GM12878 (cell line): ENCODE measurements at regions not wholly inside any gene's neighbourhood (a gene's known extent, or its start where the extent isn't known, plus 50 kb on each side); places are given as distances from the start of the nearest gene placed in this dataset.

Experiments used
- ATAC-seq: fragments of 200-7000 bp; cut with Tn5 transposase; 3 replicates; pipeline ENCODE4 v1.9.1; 2020; ENCODE audit warnings: mild to moderate bottlenecking, moderate library complexity
- BruUV-seq: library from RNA; stranded (reverse); fragments of 400-500 nt; replicated peaks from 2 replicates; lab custom pipeline; 2021; lab: Mats Ljungman, UMichigan
- CTCF ChIA-PET: fragments of 300-600 bp; sonication (Branson Sonifier 250); formaldehyde crosslinking; extraction: SDS; loops from one replicate; lab custom pipeline; 2021; ENCODE audit warnings: inconsistent platforms; lab: Yijun Ruan, JAX
- POLR2A ChIA-PET: fragments of 350-600 bp; formaldehyde crosslinking; extraction: SDS; loops from one replicate; lab custom pipeline; 2021; ENCODE audit warnings: inconsistent platforms; lab: Charles Lee
- RAD21 ChIA-PET: fragments of 300-600 bp; sonication (Branson Sonifier 250); formaldehyde crosslinking; loops from one replicate; lab custom pipeline; 2023; ENCODE audit warnings: antibody characterized with exemption; ENCODE audit not compliant: unreplicated experiment; lab: Charles Lee
- SMC1A ChIA-PET: fragments of 300-600 bp; sonication (Branson Sonifier 250); formaldehyde crosslinking; loops from one replicate; lab custom pipeline; 2023; ENCODE audit not compliant: unreplicated experiment, uncharacterized antibody; lab: Charles Lee
- DNase-seq: peaks from one replicate; pipeline ENCODE4 v3.0.0-alpha.2; 2011; ENCODE audit warnings: low read depth, low spot score
- FAIRE-seq: peaks from 3 replicates; lab custom pipeline; 2011; peaks lifted over from hg19 to GRCh38; lab: Jason Lieb, UNC
- H2AFZ ChIP-seq: 2 replicates; pipeline ENCODE4 v1.6.0; 2011; ENCODE audit warnings: low read depth, low read length, control low read depth; ENCODE audit not compliant: control insufficient read depth
- H3K27ac ChIP-seq: 2 replicates; pipeline ENCODE4 v1.5.1; 2011; ENCODE audit warnings: control low read depth; ENCODE audit not compliant: control insufficient read depth, insufficient read depth
- H3K27me3 ChIP-seq, 2 experiments: replicated peaks in 1 of 2; 2 replicates each; pipeline versions ENCODE4 v1.6.0 to v1.6.1; 2011; ENCODE audit warnings: low read length in 1 of 2; ENCODE audit not compliant: control insufficient read depth in 2 of 2, insufficient read depth in 2 of 2
- H3K36me3 ChIP-seq, 2 experiments: 2 replicates each; pipeline ENCODE4 v1.5.1; 2011; ENCODE audit warnings: low read length in 1 of 2; ENCODE audit not compliant: control insufficient read depth in 2 of 2, insufficient read depth in 2 of 2
- H3K4me1 ChIP-seq: 2 replicates; pipeline ENCODE4 v1.6.1; 2011; ENCODE audit warnings: mild to moderate bottlenecking, low read length, moderate library complexity, mixed read lengths; ENCODE audit not compliant: control insufficient read depth, insufficient read depth
- H3K4me2 ChIP-seq: 2 replicates; pipeline ENCODE4 v1.6.0; 2011; ENCODE audit warnings: control low read depth; ENCODE audit not compliant: control insufficient read depth, insufficient read depth
- H3K4me3 ChIP-seq: fragments of 200-600 bp; sonication (generic); 2 replicates; pipeline ENCODE4 v1.5.1; 2016
- H3K79me2 ChIP-seq: 2 replicates; pipeline ENCODE4 v1.6.0; 2011; ENCODE audit warnings: low read length; ENCODE audit not compliant: control insufficient read depth, insufficient read depth
- H3K9ac ChIP-seq: 2 replicates; pipeline ENCODE4 v1.8.0; 2011; ENCODE audit warnings: low read length, control low read depth, mixed read lengths; ENCODE audit not compliant: control insufficient read depth, insufficient read depth
- H3K9me3 ChIP-seq: replicated peaks from 3 replicates; pipeline ENCODE4 v1.5.1; 2011; ENCODE audit warnings: mild to moderate bottlenecking, low read length; ENCODE audit not compliant: control insufficient read depth, insufficient read depth
- H4K20me1 ChIP-seq: 2 replicates; pipeline ENCODE4 v1.6.0; 2011; ENCODE audit not compliant: control insufficient read depth, insufficient read depth
- EGR1 ChIP-seq, 2 experiments: IDR thresholded peaks; 1 replicate in 1 of 2; 2 replicates in 1 of 2; pipeline ENCODE4 v1.6.1; 2011 to 2012; ENCODE audit warnings: low read depth in 2 of 2, low read length in 2 of 2, borderline replicate concordance in 1 of 2, mild to moderate bottlenecking in 1 of 2, moderate library complexity in 1 of 2
- FOS ChIP-seq: IDR thresholded peaks from 3 replicates; pipeline ENCODE4 v1.6.1; 2011; ENCODE audit warnings: borderline replicate concordance; ENCODE audit not compliant: insufficient read length; ENCODE audit errors: extremely low read depth
- MEF2A ChIP-seq: IDR thresholded peaks from 2 replicates; pipeline ENCODE4 v1.6.1; 2011; ENCODE audit warnings: low read depth, mild to moderate bottlenecking, low read length, moderate library complexity; ENCODE audit not compliant: insufficient read depth
- MTA2 ChIP-seq: fragments of 450-650 bp; IDR thresholded peaks from 2 replicates; pipeline ENCODE4 v1.6.1; 2016; ENCODE audit warnings: low read depth, mild to moderate bottlenecking, moderate library complexity
- WGBS: methylation state at CpG from one replicate; pipeline ENCODE4 v1.1.6; 2016; ENCODE audit warnings: low lambda C conversion rate; ENCODE audit not compliant: insufficient replicate concordance, insufficient coverage; ENCODE audit errors: missing lambda C conversion rate; 5-methylcytosine and 5-hydroxymethylcytosine counted together
- in situ Hi-C: fragments of 300-500 bp; cut with MboI; formaldehyde crosslinking; loops from 9 replicates; pipeline ENCODE4 v1.14.3; 2018; ENCODE audit warnings: mixed read lengths
- intact Hi-C: fragments of 100-400 bp; cut with micrococcal nuclease; formaldehyde crosslinking; loops from one replicate; pipeline ENCODE4 v1.14.2; 2022; ENCODE audit not compliant: unreplicated experiment
- TF ChIP-seq, protein P1 (sequence below): fragments of 450-650 bp; formaldehyde crosslinking; IDR thresholded peaks from 2 replicates; pipeline ENCODE4 v1.4.0; 2020; ENCODE audit warnings: mild to moderate bottlenecking, moderate library complexity

DNA sequence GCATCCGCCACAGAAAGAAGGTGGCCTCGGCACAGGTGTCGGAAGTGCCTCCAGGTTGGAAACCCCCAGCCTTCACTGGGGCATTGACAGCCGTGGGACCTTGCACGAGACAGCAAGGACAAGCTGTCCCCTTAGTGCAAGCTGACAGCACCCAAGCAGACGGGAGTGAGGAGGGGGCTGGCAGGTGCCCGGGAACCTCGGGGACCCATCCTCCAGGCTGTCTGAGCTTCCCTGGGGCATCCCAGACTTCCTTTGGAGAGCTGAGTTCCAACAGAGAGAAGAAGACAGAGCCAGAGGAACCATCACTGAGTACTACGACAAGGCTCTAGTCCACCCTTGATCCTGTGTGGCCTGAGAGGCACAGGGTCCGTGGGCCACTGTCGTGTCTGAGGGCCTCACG, 100.6 kb upstream of the RAB4A start:
- H3K27ac ChIP-seq: no peak overlapping the region
- WGBS: 23% methylated on average over 12 of the region's 12 CpGs
- BruUV-seq: no TSS peak
- CTCF ChIA-PET: no interaction called here
- no peaks in the 10 kb centered on the region for H3K4me1 ChIP-seq
- H3K4me3 ChIP-seq: no peak overlapping the region
- SMC1A ChIA-PET: no interaction called here
- FAIRE-seq (no peak), DNase-seq (no peak), ATAC-seq (no peak)
- intact Hi-C loops (no loop called here), in situ Hi-C loops (no loop called here)
- H3K27me3 ChIP-seq: no peaks in the 10 kb centered on the region; a peak in 1 of 4 replicates
- no peaks in the 10 kb centered on the region for H3K79me2 ChIP-seq
- no peaks in the 10 kb centered on the region for H3K9me3 ChIP-seq
- no peaks in the 10 kb centered on the region for H3K36me3 ChIP-seq
- TF ChIP-seq MEF2A (no peak), MTA2 (no peak), FOS (no peak), EGR1 (IDR thresholded peaks at IDR 0.05; ENCODE audit: borderline replicate concordance in 1 of 2, low read depth in 2 of 2, low read length in 2 of 2) (no peak)
- TF ChIP-seq, protein P1, sequence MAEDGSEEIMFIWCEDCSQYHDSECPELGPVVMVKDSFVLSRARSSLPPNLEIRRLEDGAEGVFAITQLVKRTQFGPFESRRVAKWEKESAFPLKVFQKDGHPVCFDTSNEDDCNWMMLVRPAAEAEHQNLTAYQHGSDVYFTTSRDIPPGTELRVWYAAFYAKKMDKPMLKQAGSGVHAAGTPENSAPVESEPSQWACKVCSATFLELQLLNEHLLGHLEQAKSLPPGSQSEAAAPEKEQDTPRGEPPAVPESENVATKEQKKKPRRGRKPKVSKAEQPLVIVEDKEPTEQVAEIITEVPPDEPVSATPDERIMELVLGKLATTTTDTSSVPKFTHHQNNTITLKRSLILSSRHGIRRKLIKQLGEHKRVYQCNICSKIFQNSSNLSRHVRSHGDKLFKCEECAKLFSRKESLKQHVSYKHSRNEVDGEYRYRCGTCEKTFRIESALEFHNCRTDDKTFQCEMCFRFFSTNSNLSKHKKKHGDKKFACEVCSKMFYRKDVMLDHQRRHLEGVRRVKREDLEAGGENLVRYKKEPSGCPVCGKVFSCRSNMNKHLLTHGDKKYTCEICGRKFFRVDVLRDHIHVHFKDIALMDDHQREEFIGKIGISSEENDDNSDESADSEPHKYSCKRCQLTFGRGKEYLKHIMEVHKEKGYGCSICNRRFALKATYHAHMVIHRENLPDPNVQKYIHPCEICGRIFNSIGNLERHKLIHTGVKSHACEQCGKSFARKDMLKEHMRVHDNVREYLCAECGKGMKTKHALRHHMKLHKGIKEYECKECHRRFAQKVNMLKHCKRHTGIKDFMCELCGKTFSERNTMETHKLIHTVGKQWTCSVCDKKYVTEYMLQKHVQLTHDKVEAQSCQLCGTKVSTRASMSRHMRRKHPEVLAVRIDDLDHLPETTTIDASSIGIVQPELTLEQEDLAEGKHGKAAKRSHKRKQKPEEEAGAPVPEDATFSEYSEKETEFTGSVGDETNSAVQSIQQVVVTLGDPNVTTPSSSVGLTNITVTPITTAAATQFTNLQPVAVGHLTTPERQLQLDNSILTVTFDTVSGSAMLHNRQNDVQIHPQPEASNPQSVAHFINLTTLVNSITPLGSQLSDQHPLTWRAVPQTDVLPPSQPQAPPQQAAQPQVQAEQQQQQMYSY (CRISPR knock-in tag): no peak
- RAD21 ChIA-PET: no interaction called here
- POLR2A ChIA-PET: no interaction called here
- no peak overlapping the region for H3K4me2 ChIP-seq
- H2AFZ ChIP-seq: no peak overlapping the region
- no peak overlapping the region for H3K9ac ChIP-seq
- no peaks in the 10 kb centered on the region for H4K20me1 ChIP-seq
